HCT116 (cell line): ENCODE measurements at regions not wholly inside any gene's neighbourhood (a gene's known extent, or its start where the extent isn't known, plus 50 kb on each side); places are given as distances from the start of the nearest gene placed in this dataset.

Experiments
- ATAC-seq: fragments of 200-7000 bp; cut with Tn5 transposase; 2 replicates; pipeline ENCODE4 v1.9.1; 2020; ENCODE audit warnings: mild to moderate bottlenecking, moderate library complexity
- BruUV-seq: library from RNA; stranded (reverse); fragments of 400-500 nt; replicated peaks from 2 replicates; lab custom pipeline; 2021; lab: Mats Ljungman, UMichigan
- CTCF ChIA-PET: fragments of 300-600 bp; sonication (Branson Sonifier 250); formaldehyde crosslinking; loops from one replicate; lab custom pipeline; 2021; ENCODE audit warnings: antibody characterized with exemption; lab: Charles Lee
- POLR2A ChIA-PET: fragments of 300-600, 350-600 bp; sonication (Branson Sonifier 250); formaldehyde crosslinking; loops from one replicate; lab custom pipeline; 2021; ENCODE audit warnings: antibody characterized with exemption; lab: Charles Lee
- RAD21 ChIA-PET, 2 experiments: fragments of 300-600 bp; sonication (Branson Sonifier 250); formaldehyde crosslinking; loops; one replicate each; lab custom pipeline; 2023; ENCODE audit warnings: low total read pairs in 2 of 2; ENCODE audit not compliant: uncharacterized antibody in 2 of 2, unreplicated experiment in 2 of 2, low non-redundant PET in 1 of 2; lab: Charles Lee
- DNase-seq: peaks from one replicate; pipeline ENCODE4 v3.0.0-alpha.2; 2010; ENCODE audit warnings: low read depth, low spot score
- H2AFZ ChIP-seq: fragments of 200-600 bp; shearing (Covaris generic), sonication (generic); 2 replicates; pipeline ENCODE4 v1.6.1; 2017; ENCODE audit warnings: low read depth, mixed run types, mixed read lengths, antibody characterized with exemption, low read length; ENCODE audit not compliant: poor library complexity, severe bottlenecking
- H3K27ac ChIP-seq: 2 replicates; pipeline ENCODE4 v1.5.1; 2012; ENCODE audit warnings: low read depth, low read length
- H3K27me3 ChIP-seq: fragments of 200-600 bp; sonication (generic); 2 replicates; pipeline ENCODE4 v1.6.1; 2016; ENCODE audit warnings: mixed run types, low read length, mixed read lengths; ENCODE audit not compliant: insufficient read depth
- H3K36me3 ChIP-seq, 2 experiments: fragments of 200-500 bp in 1 of 2; fragments of 200-600 bp in 1 of 2; sonication (Bioruptor generic) in 1 of 2; sonication (generic) in 1 of 2; 2 replicates each; pipeline versions ENCODE4 v1.5.1 to v1.6.1; 2014 to 2016; ENCODE audit warnings: low read length in 2 of 2, inconsistent platforms in 1 of 2, mixed read lengths in 1 of 2, mixed run types in 1 of 2; ENCODE audit not compliant: insufficient read depth in 2 of 2, control insufficient read depth in 1 of 2
- H3K4me1 ChIP-seq, 2 experiments: fragments of 200-600 bp in 1 of 2; sonication (generic) in 1 of 2; 2 replicates each; pipeline versions ENCODE4 v1.5.1 to v1.6.1; 2012 to 2017; ENCODE audit warnings: low read length in 2 of 2, inconsistent platforms in 1 of 2, mild to moderate bottlenecking in 1 of 2, mixed read lengths in 1 of 2, mixed run types in 1 of 2, moderate library complexity in 1 of 2; ENCODE audit not compliant: insufficient read depth in 2 of 2, control insufficient read depth in 1 of 2
- H3K4me2 ChIP-seq: fragments of 200-600 bp; sonication (generic); 2 replicates; pipeline ENCODE4 v1.6.1; 2017; ENCODE audit warnings: mixed run types, low read length, mixed read lengths
- H3K4me3 ChIP-seq, 2 experiments: fragments of 200-600 bp in 1 of 2; sonication (generic) in 1 of 2; replicated peaks in 1 of 2; 2 replicates each; pipeline ENCODE4 v1.5.1; 2011 to 2016; ENCODE audit warnings: low read length in 2 of 2, control low read depth in 1 of 2, low read depth in 1 of 2, mild to moderate bottlenecking in 1 of 2, mixed read lengths in 1 of 2, mixed run types in 1 of 2
- H3K79me2 ChIP-seq: fragments of 200-600 bp; sonication (generic); 2 replicates; pipeline ENCODE4 v1.6.1; 2017; ENCODE audit warnings: mild to moderate bottlenecking, mixed run types, low read length, moderate library complexity, mixed read lengths; ENCODE audit not compliant: insufficient read depth
- H3K9ac ChIP-seq: fragments of 200-600 bp; sonication (generic); 2 replicates; pipeline ENCODE4 v1.6.1; 2016; ENCODE audit warnings: low read length, mixed read lengths
- H3K9me2 ChIP-seq: fragments of 200-600 bp; sonication (generic), shearing (Covaris generic); 2 replicates; pipeline ENCODE4 v1.6.1; 2017; ENCODE audit warnings: mixed run types, mild to moderate bottlenecking, moderate library complexity; ENCODE audit not compliant: insufficient read depth
- H3K9me3 ChIP-seq, 2 experiments: fragments of 200-500 bp in 1 of 2; fragments of 200-600 bp in 1 of 2; sonication (Bioruptor generic) in 1 of 2; sonication (generic) in 1 of 2; 2 replicates each; pipeline ENCODE4 v1.6.1; 2014 to 2017; ENCODE audit warnings: low read length in 2 of 2, mixed read lengths in 2 of 2, inconsistent platforms in 1 of 2, low read depth in 1 of 2, mild to moderate bottlenecking in 1 of 2, mixed run types in 1 of 2, moderate library complexity in 1 of 2; ENCODE audit not compliant: control insufficient read depth in 1 of 2, insufficient read depth in 1 of 2
- H4K20me1 ChIP-seq: fragments of 200-600 bp; sonication (generic), shearing (Covaris generic); 2 replicates; pipeline ENCODE4 v1.6.1; 2017; ENCODE audit warnings: mixed run types, mild to moderate bottlenecking, moderate library complexity; ENCODE audit not compliant: insufficient read depth
- CBX3 ChIP-seq: IDR thresholded peaks from 2 replicates; pipeline ENCODE4 v1.6.1; 2012; ENCODE audit warnings: low read depth
- CEBPB ChIP-seq: IDR thresholded peaks from 2 replicates; pipeline ENCODE4 v1.6.1; 2012; ENCODE audit warnings: low read depth
- EZH2 ChIP-seq: fragments of 200-600 bp; sonication (generic); IDR thresholded peaks from 2 replicates; pipeline ENCODE4 v1.6.1; 2017; ENCODE audit warnings: antibody characterized with exemption, mixed run types
- EZH2phosphoT487 ChIP-seq: fragments of 200-600 bp; IDR thresholded peaks from 2 replicates; pipeline ENCODE4 v1.6.1; 2018; ENCODE audit warnings: antibody characterized with exemption, borderline replicate concordance
- FOSL1 ChIP-seq: IDR thresholded peaks from 2 replicates; pipeline ENCODE4 v1.6.1; 2012; ENCODE audit warnings: low read depth
- JUND ChIP-seq: IDR thresholded peaks from 2 replicates; pipeline ENCODE4 v1.6.1; 2012
- POLR2AphosphoS5 ChIP-seq: IDR thresholded peaks from 2 replicates; pipeline ENCODE4 v1.6.1; 2011; ENCODE audit warnings: mild to moderate bottlenecking, low read depth, low read length, moderate library complexity
- SIN3A ChIP-seq: IDR thresholded peaks from 2 replicates; pipeline ENCODE4 v1.6.1; 2012; ENCODE audit warnings: low read depth
- SRF ChIP-seq: IDR thresholded peaks from 2 replicates; pipeline ENCODE4 v1.6.1; 2012; ENCODE audit warnings: low read depth
- TCF7L2 ChIP-seq: IDR thresholded peaks from 2 replicates; pipeline ENCODE4 v1.7.0; 2011; ENCODE audit warnings: borderline replicate concordance, inconsistent platforms; ENCODE audit not compliant: insufficient read depth, insufficient read length; ENCODE audit errors: extremely low read depth
- YY1 ChIP-seq: IDR thresholded peaks from 2 replicates; pipeline ENCODE4 v1.6.1; 2011; ENCODE audit warnings: low read length, low read depth, moderate library complexity, mild to moderate bottlenecking; ENCODE audit not compliant: insufficient replicate concordance; ENCODE audit errors: extremely low read depth
- ZFX ChIP-seq: fragments of 450-650 bp; IDR thresholded peaks from 2 replicates; pipeline ENCODE4 v1.6.1; 2017
- ZNF274 ChIP-seq: fragments of 200-500 bp; sonication (Bioruptor generic); IDR thresholded peaks from 2 replicates; pipeline ENCODE4 v1.6.1; 2014; ENCODE audit warnings: mild to moderate bottlenecking, low read depth, low read length, inconsistent platforms
- intact Hi-C: fragments of 100-400 bp; cut with micrococcal nuclease; formaldehyde crosslinking; loops from 2 replicates; pipeline ENCODE4 v1.10.0; 2022
- TF ChIP-seq, protein P1 (sequence below): IDR thresholded peaks from 2 replicates; pipeline ENCODE4 v1.6.1; 2012
- TF ChIP-seq, protein P2 (sequence below): IDR thresholded peaks from 2 replicates; pipeline ENCODE4 v1.6.1; 2012
- TF ChIP-seq, protein P3 (sequence below), 3 experiments: fragments of 200-600 bp in 1 of 3; sonication (generic) in 1 of 3; IDR thresholded peaks in 2 of 3; conservative IDR thresholded peaks in 1 of 3; 2 replicates each; pipeline ENCODE4 v1.5.1; 2012 to 2017; ENCODE audit warnings: low read depth in 2 of 3, low read length in 2 of 3, antibody characterized with exemption in 1 of 3, borderline replicate concordance in 1 of 3, control low read depth in 1 of 3, mild to moderate bottlenecking in 1 of 3, mixed read lengths in 1 of 3, mixed run types in 1 of 3, moderate library complexity in 1 of 3; ENCODE audit not compliant: insufficient read depth in 1 of 3

DNA sequence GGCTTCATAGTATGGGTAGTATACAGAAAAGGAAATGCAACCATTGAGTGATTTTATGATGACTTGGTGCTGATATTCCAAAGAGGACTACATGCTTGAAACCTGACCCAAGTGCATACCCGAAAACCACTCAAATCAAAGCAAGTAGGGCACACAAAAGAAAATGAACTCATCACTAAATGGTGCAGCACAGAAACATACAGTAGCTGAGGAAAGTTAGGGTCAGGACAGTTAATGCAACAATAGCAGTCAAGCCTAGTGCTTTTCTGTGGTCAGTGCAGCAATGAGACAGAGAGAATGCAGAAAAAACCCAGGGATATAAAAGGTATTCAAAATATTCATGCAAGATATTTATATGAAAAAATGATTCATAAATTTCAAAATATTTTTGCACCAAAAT, 711.1 kb downstream of the EPHA7 start:
- DNase-seq = no peak

DNA sequence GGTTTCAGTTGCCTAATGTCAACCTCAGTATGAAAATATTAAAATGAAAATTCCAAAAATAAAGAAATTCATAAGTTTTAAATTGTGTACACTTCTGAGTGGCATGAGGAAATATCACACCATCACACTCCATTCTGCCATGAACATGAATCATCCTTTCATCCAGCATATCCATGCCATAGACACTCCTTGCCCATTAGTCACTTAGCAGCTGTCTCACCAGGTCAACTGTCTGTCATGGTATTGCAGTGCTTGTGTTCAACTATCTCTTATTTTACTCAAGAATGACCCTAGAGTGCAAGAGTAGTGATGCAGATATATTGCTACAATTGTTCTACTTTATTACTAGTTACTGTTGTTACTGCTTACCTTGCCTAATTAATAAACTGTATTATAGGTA, 712.4 kb downstream of the EPHA7 start:
- Histone ChIP-seq H3K9me3 (peaks cover 0 to 3% of the 10 kb centered on the region in 2 experiments; a peak in 2 of 4 replicates), H3K27ac (no peak overlapping the region), H3K27me3 (no peaks in the 10 kb centered on the region), H3K4me2 (no peak overlapping the region), H4K20me1 (no peaks in the 10 kb centered on the region), H3K36me3 (no peaks in the 10 kb centered on the region), H3K4me3 (no peak overlapping the region), H3K79me2 (no peaks in the 10 kb centered on the region), H3K9ac (no peak overlapping the region), H3K9me2 (no peaks in the 10 kb centered on the region)
- RAD21 ChIA-PET = no interaction called here
- DNase-seq (no peak), ATAC-seq (no peak)
- CTCF ChIA-PET = no interaction called here
- intact Hi-C loops = no loop called here
- no TSS peak for BruUV-seq
- TF ChIP-seq, protein P1, sequence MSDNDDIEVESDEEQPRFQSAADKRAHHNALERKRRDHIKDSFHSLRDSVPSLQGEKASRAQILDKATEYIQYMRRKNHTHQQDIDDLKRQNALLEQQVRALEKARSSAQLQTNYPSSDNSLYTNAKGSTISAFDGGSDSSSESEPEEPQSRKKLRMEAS = no peak
- TF ChIP-seq YY1 (no peak), SRF (no peak), POLR2AphosphoS5 (no peak), CBX3 (no peak), CEBPB (no peak), ZNF274 (no peak), TCF7L2 (no peak), FOSL1 (no peak), EZH2phosphoT487 (no peak), EZH2 (no peak), JUND (no peak), SIN3A (no peak), ZFX (no peak)
- TF ChIP-seq, protein P2, sequence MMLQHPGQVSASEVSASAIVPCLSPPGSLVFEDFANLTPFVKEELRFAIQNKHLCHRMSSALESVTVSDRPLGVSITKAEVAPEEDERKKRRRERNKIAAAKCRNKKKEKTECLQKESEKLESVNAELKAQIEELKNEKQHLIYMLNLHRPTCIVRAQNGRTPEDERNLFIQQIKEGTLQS = no peak
- TF ChIP-seq, protein P3, sequence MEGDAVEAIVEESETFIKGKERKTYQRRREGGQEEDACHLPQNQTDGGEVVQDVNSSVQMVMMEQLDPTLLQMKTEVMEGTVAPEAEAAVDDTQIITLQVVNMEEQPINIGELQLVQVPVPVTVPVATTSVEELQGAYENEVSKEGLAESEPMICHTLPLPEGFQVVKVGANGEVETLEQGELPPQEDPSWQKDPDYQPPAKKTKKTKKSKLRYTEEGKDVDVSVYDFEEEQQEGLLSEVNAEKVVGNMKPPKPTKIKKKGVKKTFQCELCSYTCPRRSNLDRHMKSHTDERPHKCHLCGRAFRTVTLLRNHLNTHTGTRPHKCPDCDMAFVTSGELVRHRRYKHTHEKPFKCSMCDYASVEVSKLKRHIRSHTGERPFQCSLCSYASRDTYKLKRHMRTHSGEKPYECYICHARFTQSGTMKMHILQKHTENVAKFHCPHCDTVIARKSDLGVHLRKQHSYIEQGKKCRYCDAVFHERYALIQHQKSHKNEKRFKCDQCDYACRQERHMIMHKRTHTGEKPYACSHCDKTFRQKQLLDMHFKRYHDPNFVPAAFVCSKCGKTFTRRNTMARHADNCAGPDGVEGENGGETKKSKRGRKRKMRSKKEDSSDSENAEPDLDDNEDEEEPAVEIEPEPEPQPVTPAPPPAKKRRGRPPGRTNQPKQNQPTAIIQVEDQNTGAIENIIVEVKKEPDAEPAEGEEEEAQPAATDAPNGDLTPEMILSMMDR (IDR thresholded peaks at IDR 0.05 in 2 of 3, conservative IDR thresholded peaks at IDR 0.05 in 1 of 3; ENCODE audit: borderline replicate concordance in 1 of 3, insufficient read depth in 1 of 3, low read depth in 2 of 3, low read length in 2 of 3) = no peak
- TF ChIP-seq, all 23 proteins: peak for 0
- POLR2A ChIA-PET = no interaction called here
- no peaks in the 10 kb centered on the region for H3K4me1 ChIP-seq
- no peak overlapping the region for H2AFZ ChIP-seq

More for the DNA sequence above, 711.1 kb downstream of the EPHA7 start:
- BruUV-seq = no TSS peak
- Histone ChIP-seq H3K27ac (no peak overlapping the region), H3K4me1 (no peaks in the 10 kb centered on the region), H3K9ac (no peak overlapping the region), H3K4me2 (no peak overlapping the region), H3K9me3 (peaks cover 0 to 3% of the 10 kb centered on the region in 2 experiments; a peak in 1 of 4 replicates), H3K79me2 (no peaks in the 10 kb centered on the region), H3K36me3 (no peaks in the 10 kb centered on the region), H3K4me3 (no peak overlapping the region), H3K9me2 (no peaks in the 10 kb centered on the region), H2AFZ (no peak overlapping the region), H3K27me3 (no peaks in the 10 kb centered on the region), H4K20me1 (no peaks in the 10 kb centered on the region)
- TF ChIP-seq, protein P1 = no peak
- TF ChIP-seq ZFX (no peak), EZH2phosphoT487 (no peak), CBX3 (no peak), JUND (no peak), POLR2AphosphoS5 (no peak)
- RAD21 ChIA-PET = no interaction called here
- no peak for ATAC-seq
- POLR2A ChIA-PET = no interaction called here
- CTCF ChIA-PET = no interaction called here
- intact Hi-C loops = no loop called here
